ENCODE measurements at regions not wholly inside any gene's neighbourhood (a gene's known extent, or its start where the extent isn't known, plus 50 kb on each side); places are given as distances from the start of the nearest gene placed in this dataset.

- intact Hi-C loops (cut with micrococcal nuclease): no loop called here
- H2AFZ ChIP-seq (ENCODE audit: low read depth, low read length): no peak overlapping the region
- no peak for DNase-seq (ENCODE audit: low read depth, low spot score)
- no TSS peak for BruUV-seq (replicated peaks)
- no peaks in the 10 kb centered on the region for H3K36me3 ChIP-seq (ENCODE audit: control insufficient read depth in 2 of 2, extremely low read depth in 1 of 2, insufficient read depth in 2 of 2, low read length in 2 of 2)
- H4K20me1 ChIP-seq (replicated peaks; ENCODE audit: control insufficient read depth, extremely low read depth, insufficient read depth, low read length): no peaks in the 10 kb centered on the region
- no peak overlapping the region for H3K4me3 ChIP-seq (replicated peaks in 1 of 3; ENCODE audit: insufficient read depth in 1 of 3, low read depth in 1 of 3, low read length in 3 of 3)
- no peaks in the 10 kb centered on the region for H3K9me3 ChIP-seq (replicated peaks; ENCODE audit: control insufficient read depth, insufficient read depth, low read length)
- no peaks in the 10 kb centered on the region for H3K9me1 ChIP-seq (replicated peaks; ENCODE audit: control insufficient read depth, extremely low read depth, insufficient read depth, low read length)
- no peak overlapping the region for H3K4me2 ChIP-seq (ENCODE audit: insufficient read depth, low read length)
- TF ChIP-seq POLR2AphosphoS5 (IDR thresholded peaks at IDR 0.05; ENCODE audit: insufficient read depth, low read depth, low read length) (no peak), EZH2 (IDR thresholded peaks at IDR 0.05; ENCODE audit: borderline replicate concordance, low read depth, low read length, severe bottlenecking) (no peak), MAX (IDR thresholded peaks at IDR 0.05; ENCODE audit: insufficient read depth, insufficient read length) (no peak), POLR2A (IDR thresholded peaks at IDR 0.05; ENCODE audit: low read depth, low read length) (no peak), MYC (IDR thresholded peaks at IDR 0.05; ENCODE audit: low read depth, low read length) (no peak), FOS (IDR thresholded peaks at IDR 0.05; ENCODE audit: borderline replicate concordance, insufficient read depth, low read length) (no peak), JUN (IDR thresholded peaks at IDR 0.05; ENCODE audit: borderline replicate concordance, insufficient read depth, insufficient read length, low read depth) (no peak), GATA2 (IDR thresholded peaks at IDR 0.05; ENCODE audit: insufficient read depth, insufficient read length, low read depth, low read length) (no peak), CTCF (IDR thresholded peaks at IDR 0.05; ENCODE audit: extremely low read depth in 1 of 2, insufficient read depth in 1 of 2, low read depth in 1 of 2, low read length in 2 of 2) (no peak)
- ChIA-PET POLR2A (no interaction called here), CTCF (interaction anchor here (0.8 kb wide), 1 partner anchor 33 kb away, joined by 3 read pairs; no protein-coding TSS in a partner anchor)
- H3K4me1 ChIP-seq (ENCODE audit: control insufficient read depth, extremely low read depth, insufficient read depth, low read length): no peaks in the 10 kb centered on the region
- dilution Hi-C loops (cut with MboI; ENCODE audit: extremely low pct_ligation_motif_present, low sequenced_read_pairs): no loop called here
- H3K79me2 ChIP-seq (ENCODE audit: control insufficient read depth, insufficient read depth, low read length): no peaks in the 10 kb centered on the region
- FAIRE-seq: no peak
- H3K27me3 ChIP-seq (ENCODE audit: control insufficient read depth in 2 of 2, insufficient read depth in 2 of 2, low read length in 2 of 2): peaks cover 15 to 16% of the 10 kb centered on the region in 2 experiments
- no peak overlapping the region for H3K27ac ChIP-seq (ENCODE audit: insufficient read depth, low read depth, low read length)
- no peak overlapping the region for H3K9ac ChIP-seq (replicated peaks; ENCODE audit: extremely low read depth, insufficient read depth, low read length)
Measured at GRCh38 chr3:197375001-197375441, 76.6 kb upstream of the DLG1 start.

Measured in endothelial cell of umbilical vein (primary cell).